Neutrophil (primary cell): ENCODE measurements at regions not wholly inside any gene's neighbourhood (a gene's known extent, or its start where the extent isn't known, plus 50 kb on each side); places are given as distances from the start of the nearest gene placed in this dataset.

Experiments used
- H3K27ac ChIP-seq: fragments of 200-600 bp; sonication (generic); 2 replicates; pipeline ENCODE4 v1.5.1; 2016; ENCODE audit warnings: mild to moderate bottlenecking, moderate library complexity
- H3K27me3 ChIP-seq: fragments of 200-600 bp; sonication (generic); 2 replicates; pipeline ENCODE4 v1.6.0; 2016; ENCODE audit warnings: mild to moderate bottlenecking
- H3K36me3 ChIP-seq: fragments of 200-600 bp; sonication (generic); 2 replicates; pipeline ENCODE4 v1.5.1; 2017
- H3K4me1 ChIP-seq, 2 experiments: fragments of 200-600 bp in 1 of 2; sonication (generic) in 1 of 2; 1 replicate in 1 of 2; 2 replicates in 1 of 2; pipeline versions ENCODE4 v1.5.1 to v1.6.1; 2013 to 2016; ENCODE audit warnings: low read depth in 1 of 2, low read length in 1 of 2, mild to moderate bottlenecking in 1 of 2, moderate library complexity in 1 of 2; ENCODE audit not compliant: control insufficient read depth in 1 of 2, insufficient read depth in 1 of 2
- H3K4me3 ChIP-seq, 2 experiments: fragments of 200-600 bp in 1 of 2; sonication (generic) in 1 of 2; 1 replicate in 1 of 2; 2 replicates in 1 of 2; pipeline ENCODE4 v1.5.1; 2013 to 2016; ENCODE audit warnings: low read depth in 1 of 2, low read length in 1 of 2, mild to moderate bottlenecking in 1 of 2, moderate library complexity in 1 of 2
- H3K9me3 ChIP-seq: fragments of 200-600 bp; sonication (generic); 2 replicates; pipeline ENCODE4 v1.5.1; 2016
- TF ChIP-seq, protein P1 (sequence below): fragments of 200-600 bp; sonication (generic); IDR thresholded peaks from 2 replicates; pipeline ENCODE4 v1.5.1; 2016; ENCODE audit warnings: antibody characterized with exemption

DNA sequence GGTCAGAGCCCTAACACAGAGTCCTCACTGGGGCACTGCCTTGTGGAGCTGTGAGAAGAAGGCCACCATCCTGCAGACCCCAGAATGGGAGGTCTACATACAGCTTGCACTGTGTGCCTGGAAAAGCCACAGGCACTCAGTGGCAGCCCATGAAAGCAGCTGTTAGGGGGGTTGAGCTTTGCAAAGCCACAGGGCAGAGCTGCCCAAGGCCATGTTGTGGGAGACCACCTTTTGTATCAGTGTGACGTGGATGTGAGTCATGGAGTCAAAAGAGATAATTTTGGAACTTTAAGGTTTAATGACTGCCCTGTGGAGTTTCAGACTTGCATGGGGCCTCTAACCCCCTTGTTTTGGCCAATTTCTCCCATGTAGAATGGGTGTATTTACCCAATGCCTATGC lies 52.9 kb upstream of the TPRG1 start:
- H3K27ac ChIP-seq, result no peak overlapping the region
- H3K9me3 ChIP-seq, result peaks cover 6% of the 10 kb centered on the region
- H3K27me3 ChIP-seq, result no peaks in the 10 kb centered on the region
- TF ChIP-seq, protein P1, sequence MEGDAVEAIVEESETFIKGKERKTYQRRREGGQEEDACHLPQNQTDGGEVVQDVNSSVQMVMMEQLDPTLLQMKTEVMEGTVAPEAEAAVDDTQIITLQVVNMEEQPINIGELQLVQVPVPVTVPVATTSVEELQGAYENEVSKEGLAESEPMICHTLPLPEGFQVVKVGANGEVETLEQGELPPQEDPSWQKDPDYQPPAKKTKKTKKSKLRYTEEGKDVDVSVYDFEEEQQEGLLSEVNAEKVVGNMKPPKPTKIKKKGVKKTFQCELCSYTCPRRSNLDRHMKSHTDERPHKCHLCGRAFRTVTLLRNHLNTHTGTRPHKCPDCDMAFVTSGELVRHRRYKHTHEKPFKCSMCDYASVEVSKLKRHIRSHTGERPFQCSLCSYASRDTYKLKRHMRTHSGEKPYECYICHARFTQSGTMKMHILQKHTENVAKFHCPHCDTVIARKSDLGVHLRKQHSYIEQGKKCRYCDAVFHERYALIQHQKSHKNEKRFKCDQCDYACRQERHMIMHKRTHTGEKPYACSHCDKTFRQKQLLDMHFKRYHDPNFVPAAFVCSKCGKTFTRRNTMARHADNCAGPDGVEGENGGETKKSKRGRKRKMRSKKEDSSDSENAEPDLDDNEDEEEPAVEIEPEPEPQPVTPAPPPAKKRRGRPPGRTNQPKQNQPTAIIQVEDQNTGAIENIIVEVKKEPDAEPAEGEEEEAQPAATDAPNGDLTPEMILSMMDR, result no peak
- peaks cover 12 to 20% of the 10 kb centered on the region in 2 experiments for H3K4me1 ChIP-seq
- no peak overlapping the region for H3K4me3 ChIP-seq
- no peaks in the 10 kb centered on the region for H3K36me3 ChIP-seq

DNA sequence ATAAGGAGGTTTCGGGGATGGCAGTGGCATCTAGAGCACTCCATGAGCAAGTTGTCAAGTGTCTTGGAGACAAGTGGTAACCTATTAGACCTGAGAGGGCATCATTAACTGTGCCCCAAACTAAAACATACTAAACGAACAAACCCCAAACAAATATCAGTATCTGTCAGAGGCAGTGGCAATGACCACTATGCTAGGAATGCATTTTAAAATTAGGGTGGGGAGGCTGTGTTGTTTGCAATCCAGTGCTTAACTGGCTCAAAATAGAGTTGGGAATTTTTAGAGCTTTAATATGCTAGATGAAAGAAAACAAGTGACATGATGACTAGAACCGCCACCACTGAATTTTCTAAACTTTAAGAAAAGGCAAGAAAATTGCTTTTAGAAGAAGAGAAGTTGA lies 51.8 kb upstream of the TPRG1 start:
- peaks cover 12 to 20% of the 10 kb centered on the region in 2 experiments for H3K4me1 ChIP-seq
- H3K4me3 ChIP-seq, result no peak overlapping the region
- TF ChIP-seq, protein P1, result no peak
- no peaks in the 10 kb centered on the region for H3K27me3 ChIP-seq
- H3K9me3 ChIP-seq, result peaks cover 6% of the 10 kb centered on the region
- no peaks in the 10 kb centered on the region for H3K36me3 ChIP-seq
- H3K27ac ChIP-seq, result no peak overlapping the region

DNA sequence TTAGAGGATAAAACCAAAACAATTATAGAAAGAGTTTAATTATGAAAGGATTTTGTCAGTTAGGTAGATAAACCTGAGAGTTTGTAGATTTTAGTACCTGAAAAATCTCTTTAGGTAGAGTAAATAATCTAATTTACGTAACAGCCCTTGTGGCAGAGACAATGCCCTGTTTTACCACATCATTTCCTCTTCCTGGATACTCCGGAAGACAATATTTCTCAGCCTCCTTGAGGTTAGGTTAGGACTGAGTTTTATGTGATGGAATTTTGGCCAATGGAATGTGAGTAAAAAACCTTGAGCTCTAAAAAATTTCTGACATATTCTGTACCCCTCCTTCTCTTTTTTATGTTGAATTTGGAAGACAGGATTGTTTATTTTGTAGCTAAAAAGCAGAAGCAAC lies 50.7 kb upstream of the TPRG1 start:
- H3K4me1 ChIP-seq, result peaks cover 12 to 20% of the 10 kb centered on the region in 2 experiments
- TF ChIP-seq, protein P1, result peak; percentile 30

More for the DNA sequence above, 50.7 kb upstream of the TPRG1 start:
- Histone ChIP-seq H3K36me3 (no peaks in the 10 kb centered on the region), H3K9me3 (peaks cover 6% of the 10 kb centered on the region), H3K27ac (peak overlapping the region; percentile 79), H3K4me3 (no peak overlapping the region), H3K27me3 (no peaks in the 10 kb centered on the region)
